Head of caudate nucleus (tissue), 42 donors: ENCODE measurements at regions not wholly inside any gene's neighbourhood (a gene's known extent, or its start where the extent isn't known, plus 50 kb on each side); places are given as distances from the start of the nearest gene placed in this dataset.
"Not testable (repeated sequence)": the region's sequence is repeated elsewhere in the genome, so short reads cannot be mapped to it uniquely, and the experiment has no call there.

Experiments
- DNase-seq, 42 donors: peaks; one replicate each; pipeline versions ENCODE4 v3.0.0 to v3.0.0-alpha.2; 2020 to 2021; ENCODE audit warnings: mixed read lengths in 7 of 42
- intact Hi-C: fragments of 100-400 bp; cut with DNase I; formaldehyde crosslinking; loops from one replicate; pipeline ENCODE4 v1.15.0; 2022

DNA sequence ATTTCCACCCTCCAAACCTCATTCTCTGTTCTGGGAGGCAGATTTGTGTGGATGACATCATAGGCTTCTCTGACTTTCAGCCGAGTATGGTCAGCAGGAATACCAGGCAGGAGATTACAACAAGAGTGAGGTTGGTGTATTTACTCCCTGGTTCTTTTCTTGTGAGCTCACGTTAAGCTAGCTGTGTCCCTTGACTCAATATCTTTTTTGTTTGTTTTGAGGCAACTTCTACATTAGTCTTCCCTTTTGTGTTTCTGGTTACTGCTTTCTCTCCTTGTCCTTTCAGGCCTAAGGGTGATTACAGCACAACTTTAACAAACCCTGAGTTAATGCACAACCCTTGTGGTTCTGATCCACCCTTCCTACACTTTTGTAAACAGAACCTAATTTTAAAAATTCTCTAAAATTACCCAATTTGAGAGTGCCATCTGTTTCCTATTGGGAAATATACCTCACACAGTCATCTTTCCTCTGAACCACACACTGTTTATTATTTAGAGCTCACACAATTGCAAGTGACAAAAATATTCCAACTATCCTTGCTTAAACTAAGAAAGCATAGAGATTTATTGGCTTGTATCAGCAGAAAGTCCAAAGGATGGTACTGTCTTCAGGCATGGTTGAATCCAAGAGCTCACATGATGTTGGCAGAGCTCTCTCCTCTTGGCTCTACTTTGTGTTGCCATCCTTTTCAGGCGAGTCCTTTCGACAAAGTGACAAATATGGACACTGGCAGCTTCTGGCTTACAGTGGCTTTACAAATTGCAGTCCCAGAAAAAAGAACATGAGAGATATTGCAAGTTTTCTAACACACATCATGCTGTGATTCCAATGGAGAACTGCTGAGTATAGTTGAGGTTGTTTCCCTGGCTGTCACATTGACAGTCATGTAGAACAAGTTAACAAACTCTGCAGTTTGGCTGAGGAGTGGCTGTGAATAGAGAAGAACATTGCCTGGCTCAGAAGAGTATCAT is 150.5 kb upstream of the DDIT4L start:
- DNase-seq: no peak
- intact Hi-C loops: no loop called here

DNA sequence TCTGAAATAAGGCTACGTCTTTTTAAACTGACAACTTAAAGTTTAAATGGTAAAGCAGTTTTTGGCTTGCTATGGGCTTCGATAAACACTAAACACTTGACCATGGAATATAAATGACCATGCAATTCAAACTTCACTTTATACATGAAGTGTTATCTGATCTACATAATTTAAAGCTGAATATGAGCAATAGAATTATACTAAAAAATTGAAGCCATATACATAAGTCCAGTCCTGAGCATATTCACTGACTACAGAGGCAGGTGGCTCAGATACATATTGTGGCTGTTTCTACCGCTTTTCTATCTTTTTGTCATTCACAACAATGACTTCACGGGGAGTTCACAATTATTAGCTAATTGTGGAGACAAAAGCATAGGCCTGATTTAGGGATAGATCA is 149.6 kb upstream of the DDIT4L start:
- intact Hi-C loops: no loop called here
- DNase-seq: no peak

DNA sequence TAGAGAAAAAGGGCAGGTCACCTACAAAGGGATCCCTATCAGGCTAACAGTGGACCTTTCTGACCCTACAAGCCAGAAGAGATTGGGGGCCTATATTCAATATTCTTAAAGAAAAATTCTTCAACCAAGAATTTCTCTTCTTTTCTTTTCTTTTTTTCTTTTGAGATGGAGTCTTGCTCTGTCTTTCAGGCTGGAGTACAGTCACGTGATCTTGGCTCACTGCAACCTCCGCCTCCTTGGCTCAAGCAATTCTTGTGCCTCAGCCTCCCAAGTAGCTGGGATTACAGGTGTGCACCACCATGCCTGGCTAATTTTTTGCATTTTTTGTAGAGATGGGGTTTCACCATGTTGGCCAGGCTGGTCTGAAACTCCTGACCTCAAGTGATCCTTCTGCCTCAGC is 143.2 kb upstream of the DDIT4L start:
- intact Hi-C loops, DNase-seq: not testable (repeated sequence)

DNA sequence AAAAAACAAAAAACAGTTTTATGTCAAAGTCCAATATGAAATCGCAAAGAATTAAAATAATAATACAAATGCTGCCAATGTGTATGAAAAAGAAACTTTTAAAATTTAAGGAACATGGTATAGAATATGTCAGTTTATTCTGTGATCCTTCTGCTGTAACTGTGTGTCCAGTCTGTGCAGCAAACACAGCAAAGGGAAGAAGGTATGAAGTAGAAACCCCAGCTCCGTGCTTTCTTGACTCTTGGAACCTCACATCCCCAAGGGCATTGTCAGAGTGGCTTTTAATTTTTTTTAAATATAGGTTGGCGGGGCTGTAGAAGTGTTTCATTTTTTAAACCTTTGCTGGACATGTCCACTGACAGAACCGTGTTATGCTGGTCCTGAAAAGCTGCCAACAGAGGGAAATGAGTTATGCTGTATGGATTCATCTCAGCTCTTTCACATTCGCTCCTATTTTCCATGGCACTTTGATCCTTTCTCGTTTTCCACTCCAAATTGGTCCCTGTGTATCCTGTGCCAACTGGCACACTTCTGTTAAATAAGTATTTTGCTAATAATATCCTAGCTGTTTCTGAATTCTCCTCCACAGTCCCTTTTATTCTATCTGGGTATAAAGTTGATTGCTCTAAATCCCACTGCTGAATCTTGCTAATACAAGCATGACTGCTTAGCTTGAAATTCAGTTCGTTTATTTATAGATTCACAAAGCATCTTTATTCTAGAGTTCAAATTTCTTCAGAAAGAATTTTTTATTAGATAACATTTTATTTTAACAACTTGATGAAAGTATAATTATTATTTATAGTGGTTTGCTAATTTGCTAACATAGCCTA is 127.0 kb upstream of the DDIT4L start:
- peak in 3 of 42 donors; percentile 9 to 37 (median 11) for DNase-seq
- intact Hi-C loops: no loop called here

DNA sequence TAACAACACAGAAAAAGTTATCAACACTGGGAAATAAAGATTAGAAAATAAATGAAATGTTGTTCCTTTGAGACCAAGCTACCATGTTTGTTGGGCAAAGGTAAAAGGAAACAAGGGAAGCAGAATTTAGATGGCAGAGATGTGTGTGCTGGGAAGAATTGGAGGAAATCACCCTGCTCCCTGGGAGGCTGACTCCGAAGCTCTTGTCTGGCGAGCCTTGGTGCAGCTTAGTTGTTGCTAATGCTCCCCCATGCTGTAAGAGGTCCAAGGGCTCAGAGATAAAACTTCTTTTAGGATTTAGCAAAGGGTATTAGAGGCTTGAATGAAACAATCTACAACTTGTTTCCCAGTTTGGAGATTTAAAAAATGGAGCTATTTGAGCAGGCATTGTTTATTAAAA is 123.8 kb upstream of the DDIT4L start:
- no peak for DNase-seq
- intact Hi-C loops: no loop called here

DNA sequence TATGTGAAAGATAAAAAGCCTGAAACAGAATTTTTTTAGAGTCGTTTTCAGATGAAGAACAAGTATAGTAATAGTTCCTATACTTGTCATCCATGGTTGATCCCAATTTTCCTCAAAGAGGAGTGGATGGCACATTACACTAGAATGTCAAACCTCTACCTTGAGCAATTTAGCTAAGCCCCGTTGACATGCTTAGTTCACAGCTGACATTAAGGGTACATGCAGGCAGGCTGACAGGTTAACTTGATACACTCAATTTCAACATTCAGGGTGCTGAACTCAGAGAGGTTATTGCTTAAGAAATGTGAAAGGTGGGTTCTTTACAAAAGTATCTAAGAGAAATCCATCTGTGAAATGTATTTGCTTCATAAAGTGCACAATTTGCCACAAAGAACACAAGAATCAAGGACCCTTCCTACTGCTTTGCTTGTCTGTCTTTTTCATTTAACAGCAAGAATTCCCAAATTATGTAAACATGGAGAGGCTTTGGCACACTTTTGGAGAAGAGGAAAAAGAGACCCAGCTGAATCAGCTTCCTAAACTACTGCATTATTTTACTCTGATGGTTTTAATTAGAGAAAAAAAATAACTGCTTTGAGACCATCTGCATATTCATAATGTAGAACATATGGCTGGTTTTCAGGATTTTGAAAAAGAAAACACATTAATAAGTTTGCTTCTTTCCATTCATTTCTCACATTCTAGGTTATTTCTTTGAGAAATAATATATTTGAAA is 122.5 kb upstream of the DDIT4L start:
- no peak for DNase-seq
- intact Hi-C loops: no loop called here

DNA sequence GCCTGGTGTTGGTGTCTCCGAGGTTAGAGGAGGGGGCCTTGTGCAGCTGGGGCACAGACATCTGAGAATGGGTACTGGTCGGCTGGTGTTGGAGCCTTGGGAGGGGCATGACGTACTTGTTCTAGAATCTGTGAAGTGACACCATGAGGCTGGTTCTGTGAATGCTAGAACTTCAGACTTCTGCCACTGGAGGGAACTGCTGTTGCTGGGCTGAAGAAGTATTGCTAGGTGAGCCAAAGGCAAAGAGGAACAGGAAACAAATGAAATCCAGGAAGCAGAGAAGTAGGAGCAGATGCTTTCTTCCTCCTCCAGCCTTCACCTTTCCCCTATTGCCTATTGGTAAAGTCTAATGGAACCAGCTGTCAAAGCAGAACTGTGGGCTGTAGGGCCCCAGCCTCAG is 120.9 kb upstream of the DDIT4L start:
- intact Hi-C loops: no loop called here
- no peak for DNase-seq

DNA sequence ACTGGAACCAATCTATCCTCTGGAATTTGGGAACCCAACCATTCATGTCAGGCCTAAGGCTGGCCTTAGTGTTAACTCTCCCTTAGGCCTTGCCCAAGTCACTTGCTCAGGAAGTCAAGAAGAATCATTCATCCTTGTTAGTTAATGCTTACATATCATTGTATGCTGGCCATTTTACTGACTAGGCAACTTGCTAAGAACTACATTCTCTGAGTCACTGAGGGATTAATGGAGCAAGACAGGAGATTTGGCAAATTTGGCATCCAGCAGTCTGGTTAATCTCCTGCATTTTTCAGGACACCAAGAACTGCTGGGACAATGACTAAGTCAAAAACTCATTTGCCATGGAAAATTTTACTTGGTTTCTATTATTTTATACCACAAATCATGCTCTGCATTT is 115.8 kb upstream of the DDIT4L start:
- no peak for DNase-seq
- intact Hi-C loops: no loop called here

DNA sequence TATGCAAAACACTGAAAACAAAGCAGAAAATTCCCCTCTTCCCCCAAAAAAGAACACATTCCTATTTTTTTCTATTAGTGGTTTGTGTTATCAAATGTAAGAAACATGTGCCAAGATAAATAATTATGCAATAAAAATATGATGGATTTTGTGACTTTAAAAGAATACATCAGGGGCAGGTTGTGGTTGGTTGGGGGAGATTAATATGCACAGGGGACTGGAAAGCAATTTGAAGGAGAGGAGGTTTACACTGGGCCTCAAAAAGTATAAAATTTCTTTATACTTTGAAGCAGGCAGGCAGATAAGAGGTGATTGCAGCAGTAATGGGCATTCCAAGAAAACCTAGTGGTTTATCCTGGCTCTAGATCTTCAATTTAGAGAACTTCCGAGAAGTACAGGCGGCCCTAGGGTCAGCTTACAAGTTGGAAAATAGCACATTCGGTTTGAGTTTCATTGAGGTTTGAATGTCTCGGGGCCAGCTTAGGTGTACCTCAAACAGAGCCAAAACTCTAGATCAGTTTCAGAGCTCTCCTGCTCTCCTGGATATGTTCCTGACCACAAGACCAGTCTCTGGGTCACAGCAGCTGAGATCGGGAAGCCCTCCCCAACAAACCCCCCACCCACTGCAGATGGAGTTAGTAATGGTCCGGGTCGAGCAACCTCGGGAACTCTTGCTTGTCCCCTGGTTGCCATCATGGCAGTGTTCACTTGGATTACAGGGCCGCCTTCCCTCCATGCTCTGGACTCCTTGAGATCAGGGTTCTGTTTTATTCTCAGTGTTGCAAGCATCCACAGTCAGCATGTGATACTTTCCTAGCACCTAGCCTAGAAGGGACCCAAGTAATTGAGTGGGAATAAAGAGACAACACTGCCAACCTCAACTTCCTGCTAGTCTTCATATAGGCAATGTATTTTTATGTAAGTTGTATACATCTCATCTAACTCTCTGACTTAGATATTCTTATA is 112.1 kb upstream of the DDIT4L start:
- DNase-seq: no peak
- intact Hi-C loops: no loop called here

DNA sequence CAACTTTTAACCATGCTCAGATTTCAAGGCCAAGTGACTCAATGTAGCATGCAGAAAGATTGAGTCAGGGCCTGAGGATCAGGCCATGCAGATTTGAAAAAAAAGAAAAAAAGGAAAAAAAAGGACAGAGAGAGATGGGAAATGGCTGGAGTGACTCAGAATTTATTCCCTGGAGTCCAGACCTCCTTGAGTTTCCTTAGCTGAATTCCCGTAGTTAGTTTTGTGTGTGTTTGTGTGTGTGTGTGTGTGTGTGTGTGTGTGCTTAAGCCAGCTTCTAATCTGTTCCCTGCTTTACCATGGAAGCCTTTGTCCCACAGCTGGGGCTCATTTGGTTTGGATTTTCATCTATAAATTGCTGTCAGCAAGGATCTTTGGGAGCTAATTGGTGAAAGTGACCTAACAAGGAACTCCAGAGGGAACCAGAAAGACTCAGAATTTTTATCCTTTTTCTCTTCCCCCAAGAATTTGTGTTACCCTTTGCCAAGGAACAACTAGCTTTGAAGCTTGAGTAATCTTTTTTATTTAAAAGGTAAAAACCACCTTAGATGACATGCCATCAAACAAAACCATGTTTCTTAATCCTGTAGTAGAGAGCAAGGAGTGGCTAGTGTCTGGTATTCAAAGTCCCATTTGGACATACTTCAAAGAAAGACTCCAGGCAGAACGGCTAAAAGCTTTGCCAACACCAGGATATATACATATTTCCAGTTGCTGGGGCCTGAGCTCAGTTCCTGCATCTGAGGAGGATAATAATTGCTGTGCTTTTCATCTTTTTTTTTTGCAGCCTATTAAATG is 109.0 kb upstream of the DDIT4L start:
- no peak for DNase-seq
- intact Hi-C loops: no loop called here

DNA sequence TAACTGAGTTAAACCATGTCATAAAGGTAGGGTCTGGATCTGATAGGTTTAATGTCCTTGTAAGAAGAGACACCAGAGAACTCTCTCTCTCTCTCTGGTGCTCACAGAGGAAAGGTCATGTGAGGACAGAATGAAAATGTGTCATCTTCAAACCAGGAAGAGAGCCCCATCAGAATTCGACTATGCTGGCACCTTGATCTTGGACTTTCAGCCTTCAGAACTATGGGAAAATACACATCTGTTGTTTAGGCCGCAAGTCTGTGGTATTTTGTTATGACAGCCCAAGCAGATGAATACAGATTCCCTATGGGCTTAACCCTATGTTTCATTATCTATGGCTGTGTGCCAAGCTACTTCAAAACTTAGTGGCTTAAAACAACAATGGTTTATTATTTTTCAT is 105.5 kb upstream of the DDIT4L start:
- no peak for DNase-seq
- intact Hi-C loops: no loop called here

DNA sequence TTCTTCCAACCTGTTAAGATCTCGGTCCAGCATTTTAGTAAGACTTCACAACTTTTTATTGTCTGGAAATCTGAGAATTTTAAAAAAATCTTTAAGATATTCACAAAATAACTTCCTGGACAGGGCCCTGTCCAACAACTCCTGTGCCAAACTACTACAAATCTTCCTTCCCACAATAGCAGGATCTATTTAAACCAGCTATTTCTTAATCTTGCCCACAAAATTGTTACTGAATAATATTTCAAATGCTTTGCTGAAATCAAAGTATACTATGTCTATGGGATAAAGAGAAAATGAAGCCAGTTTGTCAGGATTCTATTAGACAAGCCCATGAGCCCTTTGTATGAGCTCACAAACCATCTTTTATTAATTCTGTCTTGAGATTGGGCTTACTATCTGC is 104.1 kb upstream of the DDIT4L start:
- DNase-seq: no peak
- intact Hi-C loops: no loop called here

DNA sequence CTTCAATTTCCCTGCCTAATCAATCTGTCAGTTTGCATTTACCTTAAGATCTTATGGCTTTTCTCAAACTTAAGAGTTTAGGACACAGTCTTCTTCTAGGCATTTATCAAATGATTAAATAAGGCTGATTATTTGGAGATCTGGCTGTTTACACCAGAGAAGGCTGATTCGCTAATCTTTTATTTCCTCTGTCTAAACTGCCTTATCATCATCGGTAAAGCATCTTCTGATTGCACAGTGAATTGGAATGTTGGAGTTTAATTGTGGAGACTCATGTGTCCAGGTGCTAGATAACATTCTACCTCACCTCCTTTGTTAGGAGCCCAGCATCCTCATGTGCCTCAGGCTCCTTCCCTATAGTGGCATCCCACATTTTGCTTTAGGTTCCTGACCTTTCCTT is 100.3 kb upstream of the DDIT4L start:
- no peak for DNase-seq
- intact Hi-C loops: no loop called here

DNA sequence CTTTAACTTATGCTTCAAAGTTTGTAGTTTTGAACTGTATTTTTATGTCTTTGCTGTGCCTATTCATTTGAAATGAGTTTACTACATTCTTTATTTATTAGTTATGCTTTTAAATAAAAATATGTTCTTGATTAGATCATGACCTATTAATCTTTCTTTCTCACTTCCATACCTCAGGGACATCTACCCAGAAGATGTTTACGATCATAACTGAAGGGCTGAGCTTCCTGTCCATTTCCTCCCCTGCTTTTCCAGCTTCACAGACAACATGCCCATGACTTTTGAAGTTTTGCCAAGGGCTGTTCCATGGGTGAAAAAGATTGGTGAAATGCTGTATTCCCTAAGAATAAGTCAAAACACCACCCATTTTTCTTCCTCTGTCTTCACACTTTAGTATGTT is 99.7 kb upstream of the DDIT4L start:
- no peak for DNase-seq
- intact Hi-C loops: no loop called here

DNA sequence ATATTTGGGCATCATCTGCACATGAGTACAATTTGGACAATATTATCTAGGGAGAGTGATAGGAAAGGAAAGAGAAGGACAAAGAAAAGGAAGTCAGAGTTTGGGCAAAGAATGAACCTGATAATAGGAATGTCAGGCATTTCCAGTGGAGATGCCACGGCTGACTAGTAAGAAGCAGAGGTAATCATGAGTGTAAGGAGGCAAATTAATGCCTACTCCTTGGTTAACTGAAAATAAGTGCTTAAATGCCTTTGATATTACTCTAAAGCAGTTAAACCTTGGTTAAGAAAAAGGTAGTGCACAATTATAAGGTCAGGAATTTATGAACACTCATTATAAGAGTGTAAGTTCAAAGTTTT is 99.2 kb upstream of the DDIT4L start:
- intact Hi-C loops: no loop called here

DNA sequence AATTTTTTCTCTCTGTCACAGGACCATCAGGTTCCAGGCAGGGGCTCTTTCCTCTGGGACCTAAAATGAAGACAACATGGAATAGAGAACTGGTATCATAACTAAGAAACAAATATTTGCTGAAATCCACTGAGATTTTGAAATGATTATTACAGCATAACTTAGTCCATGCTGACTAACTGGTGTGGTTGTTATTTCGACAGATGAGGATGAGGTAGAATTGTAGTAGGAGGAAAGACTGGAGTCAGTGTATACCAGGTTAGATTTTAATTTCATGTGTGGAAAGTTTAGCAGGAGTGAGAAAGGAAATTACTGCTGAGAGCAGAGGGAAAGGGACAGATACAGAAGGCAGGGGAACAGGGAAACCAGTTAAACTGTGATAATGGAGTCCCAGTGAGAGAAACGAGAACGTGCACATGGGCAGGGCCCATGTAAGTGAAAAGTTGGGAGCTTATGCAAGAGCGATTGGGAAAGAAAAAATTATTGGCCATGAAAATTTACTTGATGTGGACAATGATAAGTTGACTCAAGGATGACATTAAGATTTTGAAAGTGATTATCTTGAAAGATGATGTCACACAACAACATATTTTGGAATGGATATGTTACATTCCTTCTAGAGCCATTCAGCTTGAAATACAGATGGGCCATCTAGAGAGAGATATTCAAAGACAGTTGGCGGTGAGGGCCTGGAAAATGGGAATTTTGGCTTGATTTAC is 98.7 kb upstream of the DDIT4L start:
- no peak for DNase-seq
- intact Hi-C loops: no loop called here

More for the DNA sequence above, 99.2 kb upstream of the DDIT4L start:
- DNase-seq: no peak

DNA sequence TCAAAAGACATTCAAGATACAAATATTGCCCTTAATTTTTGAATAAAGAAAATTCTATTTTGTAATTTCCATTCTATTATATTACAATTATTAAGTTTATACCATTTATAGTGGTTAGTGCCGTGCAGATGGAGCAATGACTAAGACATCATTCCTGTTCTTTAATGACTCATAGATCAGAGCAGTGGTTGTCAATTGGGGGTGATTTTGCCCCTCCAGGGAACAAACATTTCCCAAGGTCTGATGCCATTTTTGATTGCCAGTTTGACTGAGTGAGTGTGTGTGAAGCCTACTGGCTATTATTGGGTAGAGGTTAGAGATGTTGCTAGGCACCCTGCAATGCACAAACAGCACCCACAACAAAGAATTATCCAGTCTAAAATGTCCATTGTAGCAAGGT is 97.9 kb upstream of the DDIT4L start:
- intact Hi-C loops: no loop called here
- DNase-seq: peak in 1 of 42 donors; percentile 2
